ENCODE measurements at regions not wholly inside any gene's neighbourhood (a gene's known extent, or its start where the extent isn't known, plus 50 kb on each side); places are given as distances from the start of the nearest gene placed in this dataset.

DNA sequence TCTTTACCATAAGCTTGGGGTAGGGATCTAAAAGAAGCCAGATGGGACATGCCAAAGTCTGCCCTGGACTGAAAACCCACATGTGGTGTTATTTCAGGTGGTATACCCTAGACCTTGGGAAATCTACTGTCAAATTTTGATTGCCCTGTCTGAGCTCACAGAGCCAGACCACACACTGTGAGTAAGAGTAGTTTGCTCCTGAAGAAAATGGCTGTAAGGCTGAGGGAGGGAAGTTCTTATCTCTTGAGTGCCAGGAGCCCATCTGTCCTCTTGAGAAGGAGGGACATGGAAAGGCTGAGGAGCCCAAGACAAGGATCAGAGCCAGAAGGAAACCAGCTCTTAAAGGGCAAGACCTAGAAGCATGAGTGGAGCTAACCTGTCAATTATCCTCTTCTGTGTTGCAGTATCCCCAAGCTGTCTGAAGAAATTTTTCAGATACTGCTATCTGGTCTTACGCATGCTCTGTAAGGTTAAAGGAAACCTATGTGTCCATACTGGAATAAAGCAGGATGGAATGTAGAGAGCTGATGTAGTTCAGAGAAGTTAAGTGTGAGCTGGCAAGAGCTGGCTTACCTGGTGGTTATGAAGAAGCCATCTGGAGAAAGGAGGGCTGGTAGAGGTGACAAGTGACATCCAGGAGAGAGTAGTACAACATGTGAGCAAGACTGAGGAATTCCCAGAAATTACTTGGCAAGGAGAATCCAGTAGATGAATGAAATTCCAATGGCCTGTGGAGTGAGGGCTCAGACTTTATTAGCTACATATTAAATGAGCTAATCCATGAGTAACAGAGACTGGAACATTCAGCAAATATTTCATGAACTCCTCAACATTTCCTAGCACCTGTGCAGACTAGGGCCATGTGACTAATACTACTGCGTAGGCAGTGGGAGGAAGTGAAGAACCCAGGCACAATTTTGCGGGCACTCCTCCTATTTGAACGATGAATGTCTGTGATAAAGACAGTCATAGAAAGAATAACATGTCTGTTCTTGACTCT, 389.1 kb upstream of the KIF2A start:
- TF ChIP-seq TCF4 (CRISPR knock-in tag; IDR thresholded peaks at IDR 0.05; ENCODE audit: borderline replicate concordance) (no peak), ISL1 (CRISPR knock-in tag; IDR thresholded peaks at IDR 0.05) (peak; percentile 33; the same call in 1 of the 2 replicates)
- no peak for ATAC-seq

DNA sequence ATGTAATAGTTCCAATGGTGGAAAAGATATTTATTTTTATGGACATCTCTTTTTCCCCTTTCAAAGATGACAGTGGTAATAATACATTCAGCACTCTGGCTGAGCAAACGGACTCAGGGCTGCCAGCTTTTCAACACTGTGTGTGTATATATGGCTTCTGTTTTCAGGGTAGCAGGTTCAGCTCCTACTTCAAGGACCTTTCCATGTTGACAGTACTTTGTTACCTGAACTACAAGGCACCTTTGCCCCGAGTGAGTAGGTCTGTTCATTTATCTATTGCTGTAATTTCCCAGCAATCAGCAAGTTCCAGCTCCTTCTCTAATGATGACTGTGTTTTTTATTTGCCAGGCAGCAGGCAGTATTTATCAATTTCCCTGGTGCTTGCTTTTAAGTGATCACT, 387.4 kb upstream of the KIF2A start:
- no peak for ATAC-seq
- TF ChIP-seq, protein P1, sequence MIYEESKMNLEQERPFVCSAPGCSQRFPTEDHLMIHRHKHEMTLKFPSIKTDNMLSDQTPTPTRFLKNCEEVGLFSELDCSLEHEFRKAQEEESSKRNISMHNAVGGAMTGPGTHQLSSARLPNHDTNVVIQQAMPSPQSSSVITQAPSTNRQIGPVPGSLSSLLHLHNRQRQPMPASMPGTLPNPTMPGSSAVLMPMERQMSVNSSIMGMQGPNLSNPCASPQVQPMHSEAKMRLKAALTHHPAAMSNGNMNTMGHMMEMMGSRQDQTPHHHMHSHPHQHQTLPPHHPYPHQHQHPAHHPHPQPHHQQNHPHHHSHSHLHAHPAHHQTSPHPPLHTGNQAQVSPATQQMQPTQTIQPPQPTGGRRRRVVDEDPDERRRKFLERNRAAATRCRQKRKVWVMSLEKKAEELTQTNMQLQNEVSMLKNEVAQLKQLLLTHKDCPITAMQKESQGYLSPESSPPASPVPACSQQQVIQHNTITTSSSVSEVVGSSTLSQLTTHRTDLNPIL (CRISPR knock-in tag; IDR thresholded peaks at IDR 0.05; ENCODE audit: low read depth) = no peak
- TF ChIP-seq, protein P2, sequence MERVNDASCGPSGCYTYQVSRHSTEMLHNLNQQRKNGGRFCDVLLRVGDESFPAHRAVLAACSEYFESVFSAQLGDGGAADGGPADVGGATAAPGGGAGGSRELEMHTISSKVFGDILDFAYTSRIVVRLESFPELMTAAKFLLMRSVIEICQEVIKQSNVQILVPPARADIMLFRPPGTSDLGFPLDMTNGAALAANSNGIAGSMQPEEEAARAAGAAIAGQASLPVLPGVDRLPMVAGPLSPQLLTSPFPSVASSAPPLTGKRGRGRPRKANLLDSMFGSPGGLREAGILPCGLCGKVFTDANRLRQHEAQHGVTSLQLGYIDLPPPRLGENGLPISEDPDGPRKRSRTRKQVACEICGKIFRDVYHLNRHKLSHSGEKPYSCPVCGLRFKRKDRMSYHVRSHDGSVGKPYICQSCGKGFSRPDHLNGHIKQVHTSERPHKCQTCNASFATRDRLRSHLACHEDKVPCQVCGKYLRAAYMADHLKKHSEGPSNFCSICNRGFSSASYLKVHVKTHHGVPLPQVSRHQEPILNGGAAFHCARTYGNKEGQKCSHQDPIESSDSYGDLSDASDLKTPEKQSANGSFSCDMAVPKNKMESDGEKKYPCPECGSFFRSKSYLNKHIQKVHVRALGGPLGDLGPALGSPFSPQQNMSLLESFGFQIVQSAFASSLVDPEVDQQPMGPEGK (CRISPR knock-in tag; IDR thresholded peaks at IDR 0.05; ENCODE audit: borderline replicate concordance) = no peak
- no peak for TF ChIP-seq TCF4 (CRISPR knock-in tag; IDR thresholded peaks at IDR 0.05; ENCODE audit: borderline replicate concordance)

DNA sequence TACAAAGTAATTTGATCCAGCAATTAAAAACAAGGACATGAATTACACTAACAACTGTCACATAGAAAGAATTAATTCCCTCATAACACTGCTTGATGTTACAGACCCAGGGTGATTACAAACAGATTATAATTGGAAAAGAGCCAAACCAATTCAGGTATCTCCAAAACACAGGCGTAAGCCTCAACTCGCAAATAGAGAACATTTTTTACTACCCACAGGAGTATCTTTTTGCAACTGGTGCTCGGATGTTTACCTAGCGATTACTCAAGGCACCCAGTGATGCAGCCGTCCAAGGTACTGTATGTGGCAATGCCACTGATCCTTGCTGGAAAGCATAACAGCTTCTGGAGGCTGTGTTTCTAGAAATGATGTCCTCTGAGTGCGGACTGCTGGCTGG, 386.1 kb upstream of the KIF2A start:
- TF ChIP-seq TCF4 (CRISPR knock-in tag; IDR thresholded peaks at IDR 0.05; ENCODE audit: borderline replicate concordance) (no peak), PPARA (CRISPR knock-in tag; IDR thresholded peaks at IDR 0.05; ENCODE audit: borderline replicate concordance) (no peak), SNAI2 (CRISPR knock-in tag; IDR thresholded peaks at IDR 0.05) (no peak), OSR1 (CRISPR knock-in tag; IDR thresholded peaks at IDR 0.05) (no peak), ZC3H10 (CRISPR knock-in tag; IDR thresholded peaks at IDR 0.05) (no peak), ZFP3 (CRISPR knock-in tag; IDR thresholded peaks at IDR 0.05) (no peak), TOX (CRISPR knock-in tag; IDR thresholded peaks at IDR 0.05; ENCODE audit: borderline replicate concordance) (no peak), BACH2 (CRISPR knock-in tag; IDR thresholded peaks at IDR 0.05; ENCODE audit: borderline replicate concordance) (no peak), ESRRG (CRISPR knock-in tag; IDR thresholded peaks at IDR 0.05) (no peak), ARNTL (CRISPR knock-in tag; IDR thresholded peaks at IDR 0.05; ENCODE audit: borderline replicate concordance, low read depth) (no peak), ISL1 (CRISPR knock-in tag; IDR thresholded peaks at IDR 0.05) (no peak), RARB (CRISPR knock-in tag; IDR thresholded peaks at IDR 0.05) (no peak)
- TF ChIP-seq, protein P3, sequence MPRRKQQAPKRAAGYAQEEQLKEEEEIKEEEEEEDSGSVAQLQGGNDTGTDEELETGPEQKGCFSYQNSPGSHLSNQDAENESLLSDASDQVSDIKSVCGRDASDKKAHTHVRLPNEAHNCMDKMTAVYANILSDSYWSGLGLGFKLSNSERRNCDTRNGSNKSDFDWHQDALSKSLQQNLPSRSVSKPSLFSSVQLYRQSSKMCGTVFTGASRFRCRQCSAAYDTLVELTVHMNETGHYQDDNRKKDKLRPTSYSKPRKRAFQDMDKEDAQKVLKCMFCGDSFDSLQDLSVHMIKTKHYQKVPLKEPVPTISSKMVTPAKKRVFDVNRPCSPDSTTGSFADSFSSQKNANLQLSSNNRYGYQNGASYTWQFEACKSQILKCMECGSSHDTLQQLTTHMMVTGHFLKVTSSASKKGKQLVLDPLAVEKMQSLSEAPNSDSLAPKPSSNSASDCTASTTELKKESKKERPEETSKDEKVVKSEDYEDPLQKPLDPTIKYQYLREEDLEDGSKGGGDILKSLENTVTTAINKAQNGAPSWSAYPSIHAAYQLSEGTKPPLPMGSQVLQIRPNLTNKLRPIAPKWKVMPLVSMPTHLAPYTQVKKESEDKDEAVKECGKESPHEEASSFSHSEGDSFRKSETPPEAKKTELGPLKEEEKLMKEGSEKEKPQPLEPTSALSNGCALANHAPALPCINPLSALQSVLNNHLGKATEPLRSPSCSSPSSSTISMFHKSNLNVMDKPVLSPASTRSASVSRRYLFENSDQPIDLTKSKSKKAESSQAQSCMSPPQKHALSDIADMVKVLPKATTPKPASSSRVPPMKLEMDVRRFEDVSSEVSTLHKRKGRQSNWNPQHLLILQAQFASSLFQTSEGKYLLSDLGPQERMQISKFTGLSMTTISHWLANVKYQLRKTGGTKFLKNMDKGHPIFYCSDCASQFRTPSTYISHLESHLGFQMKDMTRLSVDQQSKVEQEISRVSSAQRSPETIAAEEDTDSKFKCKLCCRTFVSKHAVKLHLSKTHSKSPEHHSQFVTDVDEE (CRISPR knock-in tag; IDR thresholded peaks at IDR 0.05) = no peak
- TF ChIP-seq, protein P4, sequence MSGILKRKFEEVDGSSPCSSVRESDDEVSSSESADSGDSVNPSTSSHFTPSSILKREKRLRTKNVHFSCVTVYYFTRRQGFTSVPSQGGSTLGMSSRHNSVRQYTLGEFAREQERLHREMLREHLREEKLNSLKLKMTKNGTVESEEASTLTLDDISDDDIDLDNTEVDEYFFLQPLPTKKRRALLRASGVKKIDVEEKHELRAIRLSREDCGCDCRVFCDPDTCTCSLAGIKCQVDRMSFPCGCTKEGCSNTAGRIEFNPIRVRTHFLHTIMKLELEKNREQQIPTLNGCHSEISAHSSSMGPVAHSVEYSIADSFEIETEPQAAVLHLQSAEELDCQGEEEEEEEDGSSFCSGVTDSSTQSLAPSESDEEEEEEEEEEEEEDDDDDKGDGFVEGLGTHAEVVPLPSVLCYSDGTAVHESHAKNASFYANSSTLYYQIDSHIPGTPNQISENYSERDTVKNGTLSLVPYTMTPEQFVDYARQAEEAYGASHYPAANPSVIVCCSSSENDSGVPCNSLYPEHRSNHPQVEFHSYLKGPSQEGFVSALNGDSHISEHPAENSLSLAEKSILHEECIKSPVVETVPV (CRISPR knock-in tag; IDR thresholded peaks at IDR 0.05) = no peak
- TF ChIP-seq, protein P1 (CRISPR knock-in tag; IDR thresholded peaks at IDR 0.05; ENCODE audit: low read depth) = no peak
- TF ChIP-seq, protein P2 (CRISPR knock-in tag; IDR thresholded peaks at IDR 0.05; ENCODE audit: borderline replicate concordance) = no peak
- ATAC-seq = no peak
